Nucleus accumbens (tissue), 56 donors: ENCODE measurements at regions not wholly inside any gene's neighbourhood (a gene's known extent, or its start where the extent isn't known, plus 50 kb on each side); places are given as distances from the start of the nearest gene placed in this dataset.

ENCODE experiments used
- DNase-seq, 56 donors: peaks; one replicate each; lab custom pipeline; 2025; lab: John Stamatoyannopoulos, UW

- peak in 28 of 56 donors; percentile 19 to 74 (median 41) for DNase-seq
These were observed 300.0 kb upstream of the HDAC4 start for GRCh38 chr2:239700686-239701345.

GRCh38 chr2:239697399-239698164, 296.8 kb upstream of the HDAC4 start:
- no peak for DNase-seq

GRCh38 chr2:239696559-239697207, 295.9 kb upstream of the HDAC4 start:
- no peak for DNase-seq

GRCh38 chr2:239695728-239696240, 295.0 kb upstream of the HDAC4 start:
- no peak for DNase-seq

GRCh38 chr2:239695106-239695727, 294.4 kb upstream of the HDAC4 start:
- DNase-seq = no peak

GRCh38 chr2:239694487-239694886, 293.7 kb upstream of the HDAC4 start:
- no peak for DNase-seq

- no peak for DNase-seq
These were observed 293.1 kb upstream of the HDAC4 start for GRCh38 chr2:239693761-239694415.

- no peak for DNase-seq
These were observed 292.5 kb upstream of the HDAC4 start for GRCh38 chr2:239693330-239693729.

GRCh38 chr2:239692919-239693318, 292.1 kb upstream of the HDAC4 start:
- no peak for DNase-seq

- DNase-seq = peak in 6 of 56 donors; percentile 10 to 38 (median 30)
These were observed 291.6 kb upstream of the HDAC4 start for GRCh38 chr2:239692362-239692851.

- DNase-seq = no peak
These were observed 290.9 kb upstream of the HDAC4 start for GRCh38 chr2:239691720-239692119.

- DNase-seq = peak in 7 of 56 donors; percentile 22 to 49 (median 27)
These were observed 290.1 kb upstream of the HDAC4 start for GRCh38 chr2:239690651-239691631.

GRCh38 chr2:239689985-239690384, 289.2 kb upstream of the HDAC4 start:
- no peak for DNase-seq

- no peak for DNase-seq
These were observed 288.6 kb upstream of the HDAC4 start for GRCh38 chr2:239689410-239689809.

GRCh38 chr2:239688840-239689239, 288.0 kb upstream of the HDAC4 start:
- no peak for DNase-seq

GRCh38 chr2:239688122-239688681, 287.4 kb upstream of the HDAC4 start:
- DNase-seq = no peak

- DNase-seq = no peak
These were observed 286.6 kb upstream of the HDAC4 start for GRCh38 chr2:239687441-239687840.

GRCh38 chr2:239685965-239686364, 285.1 kb upstream of the HDAC4 start:
- no peak for DNase-seq

- DNase-seq = no peak
These were observed 284.7 kb upstream of the HDAC4 start for GRCh38 chr2:239685556-239685955.
